ENCODE measurements at regions not wholly inside any gene's neighbourhood (a gene's known extent, or its start where the extent isn't known, plus 50 kb on each side); places are given as distances from the start of the nearest gene placed in this dataset.

DNA sequence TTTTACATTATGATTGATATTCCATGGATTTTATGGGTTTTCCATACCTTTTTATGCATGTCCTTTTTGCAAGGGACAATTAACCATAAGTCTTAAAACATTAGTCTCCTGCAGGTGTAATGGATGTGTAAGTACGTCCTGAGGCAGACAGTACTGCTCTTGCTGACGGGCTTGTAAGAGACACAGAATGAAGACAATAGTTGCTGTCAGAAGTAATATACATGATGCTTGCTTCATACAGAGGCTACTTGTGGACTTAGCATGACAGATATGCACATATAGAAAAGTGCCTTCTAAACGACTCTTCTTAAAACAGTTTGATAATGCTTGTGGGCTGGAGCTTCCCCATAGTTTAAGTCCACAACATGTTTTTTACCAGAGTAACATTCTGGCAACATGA is 182.7 kb downstream of the SPATA31D1 start:
- no peak overlapping the region for H3K4me3 ChIP-seq
- no peaks in the 10 kb centered on the region for H3K27me3 ChIP-seq
- DNase-seq: no peak
- no peaks in the 10 kb centered on the region for H3K9me3 ChIP-seq
- intact Hi-C loops (cut with DNase I): no loop called here
- no peak overlapping the region for H3K27ac ChIP-seq
- TF ChIP-seq, protein P1, sequence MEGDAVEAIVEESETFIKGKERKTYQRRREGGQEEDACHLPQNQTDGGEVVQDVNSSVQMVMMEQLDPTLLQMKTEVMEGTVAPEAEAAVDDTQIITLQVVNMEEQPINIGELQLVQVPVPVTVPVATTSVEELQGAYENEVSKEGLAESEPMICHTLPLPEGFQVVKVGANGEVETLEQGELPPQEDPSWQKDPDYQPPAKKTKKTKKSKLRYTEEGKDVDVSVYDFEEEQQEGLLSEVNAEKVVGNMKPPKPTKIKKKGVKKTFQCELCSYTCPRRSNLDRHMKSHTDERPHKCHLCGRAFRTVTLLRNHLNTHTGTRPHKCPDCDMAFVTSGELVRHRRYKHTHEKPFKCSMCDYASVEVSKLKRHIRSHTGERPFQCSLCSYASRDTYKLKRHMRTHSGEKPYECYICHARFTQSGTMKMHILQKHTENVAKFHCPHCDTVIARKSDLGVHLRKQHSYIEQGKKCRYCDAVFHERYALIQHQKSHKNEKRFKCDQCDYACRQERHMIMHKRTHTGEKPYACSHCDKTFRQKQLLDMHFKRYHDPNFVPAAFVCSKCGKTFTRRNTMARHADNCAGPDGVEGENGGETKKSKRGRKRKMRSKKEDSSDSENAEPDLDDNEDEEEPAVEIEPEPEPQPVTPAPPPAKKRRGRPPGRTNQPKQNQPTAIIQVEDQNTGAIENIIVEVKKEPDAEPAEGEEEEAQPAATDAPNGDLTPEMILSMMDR (IDR thresholded peaks at IDR 0.05): no peak
- no peak for TF ChIP-seq POLR2A (IDR thresholded peaks at IDR 0.05)
- 78 to 90% methylated on average over 3 of the region's 3 CpGs for WGBS, 2 donors
- H3K4me1 ChIP-seq: peaks cover 0 to 28% (median 0%) of the 10 kb centered on the region in 3 donors
- no peaks in the 10 kb centered on the region for H3K36me3 ChIP-seq

DNA sequence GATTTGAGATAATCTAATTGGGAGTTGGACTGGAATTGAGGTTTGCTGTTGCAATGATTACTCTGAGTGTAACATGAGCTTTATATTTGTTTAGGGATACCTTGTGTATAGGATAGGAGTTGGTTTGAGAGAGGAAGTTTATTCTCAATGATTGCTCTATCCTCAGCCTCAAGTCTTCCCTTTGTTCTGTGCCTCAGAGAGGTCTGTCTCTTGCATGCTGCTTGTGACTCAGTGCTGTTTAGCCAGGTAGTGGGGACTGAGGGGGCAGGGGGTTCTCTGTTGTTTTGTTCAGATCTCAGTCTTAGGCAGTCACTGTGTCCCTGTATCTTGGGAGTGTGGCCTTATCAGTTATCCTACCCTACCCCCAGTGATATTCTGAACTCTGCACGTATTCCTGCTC is 192.1 kb downstream of the SPATA31D1 start:
- H3K36me3 ChIP-seq: no peaks in the 10 kb centered on the region
- no peaks in the 10 kb centered on the region for H3K9me3 ChIP-seq
- H3K27me3 ChIP-seq: no peaks in the 10 kb centered on the region
- intact Hi-C loops (cut with DNase I): no loop called here
- H3K27ac ChIP-seq: no peak overlapping the region
- 83 to 100% methylated on average over 1 of the region's 1 CpG for WGBS, 2 donors
- no peaks in the 10 kb centered on the region for H3K4me1 ChIP-seq
- TF ChIP-seq, protein P1 (IDR thresholded peaks at IDR 0.05): no peak
- no peak for TF ChIP-seq POLR2A (IDR thresholded peaks at IDR 0.05)
- H3K4me3 ChIP-seq: no peak overlapping the region
- no peak for DNase-seq

DNA sequence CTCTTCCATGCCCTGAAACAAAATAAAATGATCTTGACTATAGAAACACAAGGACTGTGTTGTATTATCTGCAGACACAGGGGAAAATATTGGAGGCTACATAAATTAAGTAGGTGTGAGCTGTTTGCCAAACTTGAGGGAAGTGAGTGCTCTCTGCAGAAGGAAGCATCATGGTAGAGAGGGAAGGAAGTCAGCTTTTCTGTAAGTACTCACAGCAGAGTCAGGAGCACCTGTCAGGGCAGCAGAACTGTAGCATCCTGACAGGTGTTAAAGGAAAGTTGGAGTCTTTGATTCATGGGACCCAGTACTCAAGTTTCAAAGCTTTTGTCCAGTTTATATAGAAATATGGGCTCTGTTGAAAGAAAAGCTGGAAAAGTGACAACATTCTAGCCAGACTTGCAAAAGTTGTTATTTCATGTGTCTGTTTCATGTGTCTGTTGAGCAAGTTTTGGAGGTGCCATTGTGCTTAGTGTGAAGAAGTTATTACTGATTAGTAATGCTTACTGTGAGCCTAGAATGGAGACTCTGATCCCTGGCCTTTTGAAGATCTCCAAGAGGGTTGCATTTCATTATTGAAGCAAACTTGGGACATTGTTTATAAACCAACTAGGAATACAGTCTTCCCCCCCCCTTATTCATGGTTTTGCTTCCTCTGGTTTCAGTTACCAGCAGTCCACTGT is 194.7 kb downstream of the SPATA31D1 start:
- Histone ChIP-seq H3K27me3 (no peaks in the 10 kb centered on the region), H3K9me3 (no peaks in the 10 kb centered on the region), H3K27ac (no peak overlapping the region), H3K4me1 (no peaks in the 10 kb centered on the region), H3K4me3 (no peak overlapping the region), H3K36me3 (no peaks in the 10 kb centered on the region)
- intact Hi-C loops (cut with DNase I): no loop called here
- DNase-seq: no peak
- no peak for TF ChIP-seq POLR2A (IDR thresholded peaks at IDR 0.05)
- TF ChIP-seq, protein P1 (IDR thresholded peaks at IDR 0.05): no peak

DNA sequence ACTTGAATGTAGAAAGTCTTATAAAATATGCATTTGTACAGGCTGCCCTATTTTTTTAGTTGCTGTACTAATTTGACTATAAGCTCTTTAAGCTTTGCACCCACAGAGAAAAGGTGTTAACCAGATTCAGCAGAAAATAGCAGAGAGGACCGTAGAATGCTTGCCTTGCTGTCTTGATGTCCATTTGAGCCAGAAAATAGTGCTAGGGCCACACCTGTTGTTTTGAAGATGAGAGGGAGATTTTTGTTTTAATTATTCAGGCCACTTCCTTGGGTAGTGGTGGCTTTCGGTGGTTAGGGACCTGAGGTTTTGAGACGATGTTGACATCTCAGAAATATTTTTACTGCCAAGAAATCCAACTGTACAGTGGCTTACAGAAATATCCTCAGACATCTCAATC is 196.0 kb downstream of the SPATA31D1 start:
- intact Hi-C loops (cut with DNase I): no loop called here
- Histone ChIP-seq H3K27ac (no peak overlapping the region), H3K9me3 (no peaks in the 10 kb centered on the region), H3K27me3 (no peaks in the 10 kb centered on the region), H3K36me3 (no peaks in the 10 kb centered on the region), H3K4me1 (no peaks in the 10 kb centered on the region), H3K4me3 (no peak overlapping the region)
- no peak for DNase-seq
- no peak for TF ChIP-seq POLR2A (IDR thresholded peaks at IDR 0.05)
- TF ChIP-seq, protein P1 (IDR thresholded peaks at IDR 0.05): no peak
- WGBS, 2 donors: 71 to 81% methylated on average over 3 of the region's 3 CpGs

DNA sequence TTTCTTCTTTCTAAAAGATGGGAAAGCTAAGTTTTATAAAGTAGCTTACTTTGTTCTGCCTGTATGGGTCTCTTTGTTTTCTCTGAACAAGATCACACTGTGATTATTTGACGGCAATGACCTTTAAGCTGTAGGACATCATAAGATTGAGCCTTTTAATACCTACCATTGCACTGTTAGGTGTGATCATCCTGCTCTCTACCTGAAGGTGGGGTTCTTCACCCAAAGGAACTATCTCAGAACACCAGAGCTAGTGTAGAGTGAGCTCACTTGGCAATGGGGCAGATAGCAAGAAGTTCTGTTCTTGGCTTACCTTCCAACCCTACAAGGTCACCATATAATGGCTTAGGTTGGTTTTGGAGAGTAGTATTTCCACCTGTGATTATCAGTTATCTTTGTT is 200.2 kb downstream of the SPATA31D1 start:
- intact Hi-C loops (cut with DNase I): no loop called here
- Histone ChIP-seq H3K4me1 (no peaks in the 10 kb centered on the region), H3K9me3 (no peaks in the 10 kb centered on the region), H3K27me3 (no peaks in the 10 kb centered on the region), H3K4me3 (no peak overlapping the region), H3K27ac (no peak overlapping the region), H3K36me3 (no peaks in the 10 kb centered on the region)
- no peak for TF ChIP-seq POLR2A (IDR thresholded peaks at IDR 0.05)
- TF ChIP-seq, protein P1 (IDR thresholded peaks at IDR 0.05): peak in 1 of 6 experiments; percentile 6
- no peak for DNase-seq
- WGBS, 2 donors: 94 to 95% methylated on average over 1 of the region's 1 CpG

Measured in esophagus squamous epithelium (tissue), 5 donors.